ENCODE measurements at regions not wholly inside any gene's neighbourhood (a gene's known extent, or its start where the extent isn't known, plus 50 kb on each side); places are given as distances from the start of the nearest gene placed in this dataset.

- peak overlapping the region; percentile 47 for H3K4me2 ChIP-seq
- no peak overlapping the region for H3K4me3 ChIP-seq
- CTCF ChIA-PET = no interaction called here
- FAIRE-seq (no peak), DNase-seq (ENCODE audit: low read depth in 1 of 2, low spot score in 1 of 2) (no peak), ATAC-seq (no peak)
- WGBS (ENCODE audit: missing lambda C conversion rate) = 30% methylated on average over 3 of the region's 3 CpGs
- H3K4me1 ChIP-seq = peaks cover 14% of the 10 kb centered on the region; the same call in 2 of the 3 replicates
- TF ChIP-seq ZFP36 (IDR thresholded peaks at IDR 0.05; ENCODE audit: borderline replicate concordance, partially characterized antibody) = no peak
- no peak for TF ChIP-seq FOSL2 (IDR thresholded peaks at IDR 0.05)
- peak; percentile 40; the same call in 1 of the 2 replicates for TF ChIP-seq FOSL2 (CRISPR knock-in tag; IDR thresholded peaks at IDR 0.05)
- POLR2A ChIA-PET = no interaction called here
- no peaks in the 10 kb centered on the region for H3K9me3 ChIP-seq
- peak overlapping the region; percentile 44 to 58; a peak in 3 of 6 replicates for H3K27ac ChIP-seq
Observed at GRCh38 chr6:105533301-105533700, 130.4 kb upstream of the PREP start.

DNA sequence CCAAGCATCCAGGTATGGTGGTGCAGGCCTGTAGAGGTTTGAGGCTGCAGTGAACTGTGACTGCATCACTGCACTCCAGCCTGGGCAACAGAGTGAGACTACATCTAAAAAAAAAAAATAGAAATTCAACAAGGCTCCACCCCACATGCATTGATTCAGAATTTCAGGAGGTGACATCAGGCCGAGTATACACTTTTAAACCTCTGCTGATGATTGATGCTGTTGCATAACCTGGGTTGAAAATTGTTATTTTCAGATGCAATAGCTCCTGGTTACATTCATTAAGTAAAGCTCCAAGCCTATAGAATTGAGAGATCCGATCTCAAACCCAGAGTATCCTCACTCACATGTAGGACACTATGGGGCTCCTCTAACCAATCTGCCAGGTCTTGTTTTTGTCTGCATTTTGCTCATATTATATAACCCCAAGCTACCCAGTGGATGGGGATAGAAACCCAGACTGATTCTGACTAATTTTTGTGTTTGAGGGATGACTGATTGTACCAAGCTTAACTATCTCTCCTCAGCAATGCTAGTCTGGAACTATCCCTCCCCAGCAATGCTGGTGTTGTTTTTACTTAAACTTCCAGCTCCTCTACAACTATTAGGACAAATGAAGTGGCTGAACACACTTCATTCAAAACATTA, 123.5 kb upstream of the PREP start:
- 69% methylated on average over 2 of the region's 2 CpGs for WGBS (ENCODE audit: missing lambda C conversion rate)

More for the DNA sequence above, 123.5 kb upstream of the PREP start:
- DNase-seq (ENCODE audit: low read depth in 1 of 2, low spot score in 1 of 2) (no peak), FAIRE-seq (no peak), ATAC-seq (no peak)
- TF ChIP-seq POLR2A (IDR thresholded peaks at IDR 0.05; ENCODE audit: low read length) (no peak), NR3C1 (IDR thresholded peaks at IDR 0.05) (no peak), EP300 (IDR thresholded peaks at IDR 0.05) (no peak), POLR2AphosphoS2 (conservative IDR thresholded peaks at IDR 0.05; ENCODE audit: low read length) (no peak), HOXB13 (CRISPR knock-in tag; IDR thresholded peaks at IDR 0.05; ENCODE audit: low read depth) (no peak), NPAS2 (CRISPR knock-in tag; IDR thresholded peaks at IDR 0.05; ENCODE audit: borderline replicate concordance) (no peak), CEBPB (IDR thresholded peaks at IDR 0.05) (no peak), MYC (IDR thresholded peaks at IDR 0.05; ENCODE audit: borderline replicate concordance, low read length) (no peak), CBX2 (IDR thresholded peaks at IDR 0.05; ENCODE audit: borderline replicate concordance, low read depth) (no peak), CTCF (IDR thresholded peaks at IDR 0.05) (no peak), ZSCAN20 (CRISPR knock-in tag; IDR thresholded peaks at IDR 0.05) (no peak), RFX5 (IDR thresholded peaks at IDR 0.05) (no peak), RNF2 (IDR thresholded peaks at IDR 0.05; ENCODE audit: borderline replicate concordance, low read depth) (no peak), HOXB5 (CRISPR knock-in tag; IDR thresholded peaks at IDR 0.05) (no peak), JUN (IDR thresholded peaks at IDR 0.05) (no peak), HOXA7 (CRISPR knock-in tag; IDR thresholded peaks at IDR 0.05) (no peak), USF2 (IDR thresholded peaks at IDR 0.05) (no peak), BCL3 (IDR thresholded peaks at IDR 0.05) (no peak), EHF (CRISPR knock-in tag; IDR thresholded peaks at IDR 0.05) (no peak)
- TF ChIP-seq, protein P1, sequence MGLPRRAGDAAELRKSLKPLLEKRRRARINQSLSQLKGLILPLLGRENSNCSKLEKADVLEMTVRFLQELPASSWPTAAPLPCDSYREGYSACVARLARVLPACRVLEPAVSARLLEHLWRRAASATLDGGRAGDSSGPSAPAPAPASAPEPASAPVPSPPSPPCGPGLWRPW (IDR thresholded peaks at IDR 0.05) = no peak
- Histone ChIP-seq H3K4me1 (peaks cover 11% of the 10 kb centered on the region), H3K4me3 (no peak overlapping the region), H3K4me2 (no peak overlapping the region), H3K27ac (peak overlapping the region; percentile 31 to 57; a peak in 3 of 6 replicates), H3K9me3 (peaks cover 7% of the 10 kb centered on the region; the same call in 1 of the 3 replicates)
- CTCF ChIA-PET = interaction anchor here (0.7 to 1.0 kb wide), 2 partner anchors 42 to 82 kb away, joined by 3 read pairs; no protein-coding TSS in a partner anchor
- POLR2A ChIA-PET = no interaction called here
